ENCODE measurements at regions not wholly inside any gene's neighbourhood (a gene's known extent, or its start where the extent isn't known, plus 50 kb on each side); places are given as distances from the start of the nearest gene placed in this dataset.
"Not testable (repeated sequence)": the region's sequence is repeated elsewhere in the genome, so short reads cannot be mapped to it uniquely, and the experiment has no call there.

DNA sequence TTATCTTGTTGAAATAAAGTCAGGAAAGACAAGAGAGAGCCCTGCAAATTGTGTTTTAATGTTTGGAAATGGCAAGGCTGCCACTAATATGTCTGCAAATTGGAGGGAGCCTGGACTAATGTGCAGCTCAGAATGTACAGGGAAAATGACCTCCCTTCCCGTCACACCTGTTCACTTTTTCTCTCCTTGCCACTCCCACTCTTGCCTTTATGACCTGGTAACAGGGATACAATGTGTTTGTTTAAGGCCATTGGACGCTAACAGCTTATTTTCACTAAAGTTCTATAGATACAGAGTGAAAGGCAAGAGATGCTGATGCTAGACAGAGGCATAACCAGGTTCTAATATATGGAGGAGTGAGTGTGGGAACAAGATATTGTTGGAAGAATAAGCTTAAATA, 203.9 kb downstream of the RAB38 start:
- DNase-seq (ENCODE audit: low read depth in 2 of 2), result no peak

DNA sequence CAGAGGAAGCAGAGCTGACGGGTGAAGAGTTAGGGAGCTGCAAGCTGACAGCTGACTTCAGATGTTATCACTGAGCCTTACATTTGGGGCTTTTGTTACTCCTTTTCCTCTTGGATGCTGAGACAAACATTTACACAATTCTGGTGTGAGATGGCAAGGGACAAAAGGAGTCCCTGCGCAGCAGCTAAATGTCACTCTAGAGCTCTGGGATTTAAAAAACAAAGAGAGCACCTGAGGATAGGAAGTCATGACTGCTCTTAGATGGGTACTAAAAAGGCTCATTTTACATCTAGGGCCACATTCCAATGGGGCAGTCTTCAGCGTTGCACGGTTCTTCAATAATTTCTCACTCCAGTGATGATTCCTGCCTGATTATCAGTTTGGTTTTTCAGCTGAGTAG, 204.5 kb downstream of the RAB38 start:
- no peak for DNase-seq (ENCODE audit: low read depth in 2 of 2)

DNA sequence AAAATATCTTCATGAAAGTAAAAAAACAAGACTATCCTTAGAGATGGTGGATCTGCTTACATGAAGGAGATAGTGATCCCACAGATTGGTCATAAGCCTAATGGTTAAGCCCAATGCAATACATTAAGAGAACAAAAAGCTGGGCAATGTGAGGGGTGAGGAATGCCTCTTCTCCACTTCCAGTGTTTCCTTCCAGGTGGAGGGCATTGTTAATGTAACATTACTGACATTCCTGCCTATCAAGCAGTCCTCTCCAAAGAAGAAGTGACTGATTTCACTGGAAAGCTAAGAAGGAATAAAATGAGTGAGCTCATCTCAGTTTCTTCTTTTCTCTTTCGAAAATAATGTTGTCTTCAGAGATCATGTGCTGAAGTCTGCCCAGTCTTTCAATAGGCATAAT, 207.8 kb downstream of the RAB38 start:
- no peak for DNase-seq (ENCODE audit: low read depth in 2 of 2)

DNA sequence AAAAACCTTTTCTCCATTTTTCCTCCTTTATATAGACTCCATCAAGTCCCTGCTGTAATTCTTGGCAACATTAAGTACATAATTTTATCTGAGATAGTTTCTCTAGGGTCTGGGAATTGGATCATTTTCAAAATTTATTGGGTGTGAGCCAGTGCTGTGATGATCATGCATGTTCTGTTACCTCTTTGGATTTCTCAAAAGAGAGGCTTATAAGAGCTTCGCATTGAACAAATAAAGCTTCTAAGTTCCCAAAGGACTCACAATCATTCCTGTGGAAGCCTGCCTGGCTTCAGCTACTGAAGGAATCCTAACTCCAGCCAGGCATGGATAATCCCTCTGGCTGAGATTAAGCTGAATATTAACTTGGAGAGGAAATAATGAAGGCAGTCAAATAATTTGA, 208.5 kb downstream of the RAB38 start:
- DNase-seq (ENCODE audit: low read depth in 2 of 2), result no peak

DNA sequence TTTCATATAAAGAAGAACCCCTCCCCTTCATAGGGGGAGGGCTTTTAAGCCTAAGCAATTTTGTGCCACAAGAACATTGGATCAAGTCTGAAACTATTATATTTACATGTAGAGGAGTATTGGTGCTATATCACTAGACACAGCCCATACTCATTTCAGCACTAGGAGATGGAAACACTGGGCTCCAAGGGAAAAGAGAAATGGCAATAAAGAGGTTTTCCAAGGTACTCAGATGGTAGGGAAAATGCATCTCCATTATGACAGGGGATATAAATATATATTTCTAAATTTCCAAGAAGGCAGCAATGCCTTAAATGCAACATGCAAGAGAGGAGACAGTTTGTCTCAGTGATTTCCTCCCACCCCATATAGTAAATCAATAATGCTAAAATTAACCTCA, 209.0 kb downstream of the RAB38 start:
- DNase-seq (ENCODE audit: low read depth in 2 of 2), result no peak

DNA sequence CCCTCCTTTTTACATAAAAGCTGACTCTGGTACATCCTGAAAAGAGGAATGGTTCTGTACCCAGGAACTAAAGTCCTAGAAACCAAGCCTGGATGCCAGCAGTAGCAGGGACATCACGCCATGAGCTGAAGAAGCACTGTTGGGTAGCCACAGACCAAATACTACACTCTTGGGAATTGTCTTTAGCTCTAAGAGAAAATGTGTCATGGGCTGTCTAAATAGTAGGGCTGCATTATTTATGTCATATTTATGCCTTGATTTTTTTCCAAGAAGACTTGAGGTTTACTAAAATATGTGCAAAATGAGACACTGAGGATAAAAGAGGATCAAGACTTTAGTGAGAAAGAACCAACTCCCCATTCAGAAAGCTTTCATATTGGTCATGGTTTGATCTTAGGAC, 213.6 kb downstream of the RAB38 start:
- DNase-seq (ENCODE audit: low read depth in 2 of 2), result no peak

DNA sequence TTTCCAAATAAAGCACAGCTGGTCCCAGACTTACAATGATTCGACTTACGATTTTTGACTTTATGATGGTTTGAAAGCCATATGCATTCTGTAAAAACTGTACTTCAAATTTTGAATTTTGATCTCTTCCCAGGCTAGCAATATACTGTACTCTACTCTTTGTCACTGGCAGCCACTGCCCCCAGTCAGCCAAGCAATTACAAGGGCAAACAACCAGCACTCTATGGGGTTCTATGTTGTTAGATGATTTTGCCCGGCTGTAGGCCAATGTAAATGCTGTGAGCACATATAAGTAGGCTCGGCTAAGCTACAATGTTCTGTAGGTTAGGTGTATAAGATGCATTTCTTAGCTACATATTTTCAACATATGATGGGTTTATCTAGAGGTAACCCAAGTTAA, 217.3 kb downstream of the RAB38 start:
- DNase-seq (ENCODE audit: low read depth in 2 of 2), result no peak

DNA sequence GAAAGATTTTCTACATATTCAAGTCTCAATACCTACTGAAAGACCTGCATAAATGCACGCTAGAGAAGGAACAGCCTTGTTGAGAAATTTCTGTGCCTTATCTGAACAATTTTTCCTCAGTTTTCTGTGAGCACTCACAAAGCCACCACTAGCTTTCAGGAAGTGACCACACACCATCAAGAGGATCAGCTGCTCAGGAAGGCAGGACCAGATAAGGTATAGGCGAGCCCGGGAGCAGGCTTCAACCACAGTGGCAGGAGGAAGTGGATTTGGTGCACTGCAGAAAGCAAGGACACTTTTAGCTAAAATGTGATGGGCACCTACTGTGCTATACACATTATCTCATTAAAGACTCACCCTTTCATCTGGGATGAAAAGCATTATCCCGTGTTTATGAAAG, 220.8 kb downstream of the RAB38 start:
- no peak for DNase-seq (ENCODE audit: low read depth in 2 of 2)

DNA sequence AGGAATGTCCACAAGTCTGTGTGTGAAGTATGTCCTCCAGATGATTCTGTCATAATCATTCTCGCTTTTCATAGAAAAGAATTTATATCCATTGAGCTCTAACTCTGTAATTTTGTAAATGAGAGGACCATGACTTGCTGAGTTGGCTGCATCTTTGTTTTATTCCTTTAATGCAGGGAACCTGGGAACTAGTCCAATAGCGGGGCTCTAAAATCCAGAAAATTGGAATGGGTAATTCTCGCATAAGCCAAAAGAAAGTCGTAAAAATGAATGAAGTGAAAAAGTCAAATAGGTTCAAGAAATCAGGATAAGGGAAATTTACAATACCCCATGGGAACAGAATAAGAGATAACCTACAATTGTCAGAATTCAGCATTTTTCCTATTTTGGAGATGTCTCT, 232.5 kb downstream of the RAB38 start:
- no peak for DNase-seq (ENCODE audit: low read depth in 2 of 2)

DNA sequence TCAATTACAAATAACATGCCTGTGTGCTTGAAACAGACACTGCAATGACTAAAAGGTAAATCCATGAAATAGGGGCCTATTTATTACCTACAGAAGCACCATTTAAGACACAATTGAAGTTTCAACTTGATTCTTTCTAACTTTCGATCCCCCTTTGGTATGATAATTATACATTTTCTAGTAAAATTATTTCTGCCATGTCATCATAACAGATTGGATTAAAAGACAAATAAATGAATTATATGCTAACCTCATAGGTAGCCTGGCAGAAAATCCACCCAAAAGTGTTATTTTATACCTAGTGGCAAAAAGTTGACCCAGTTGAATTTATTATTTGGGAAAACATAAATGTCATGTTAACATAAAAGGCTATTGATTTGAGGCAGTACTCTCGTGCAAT, 241.1 kb downstream of the RAB38 start:
- DNase-seq (ENCODE audit: low read depth in 2 of 2), result no peak

DNA sequence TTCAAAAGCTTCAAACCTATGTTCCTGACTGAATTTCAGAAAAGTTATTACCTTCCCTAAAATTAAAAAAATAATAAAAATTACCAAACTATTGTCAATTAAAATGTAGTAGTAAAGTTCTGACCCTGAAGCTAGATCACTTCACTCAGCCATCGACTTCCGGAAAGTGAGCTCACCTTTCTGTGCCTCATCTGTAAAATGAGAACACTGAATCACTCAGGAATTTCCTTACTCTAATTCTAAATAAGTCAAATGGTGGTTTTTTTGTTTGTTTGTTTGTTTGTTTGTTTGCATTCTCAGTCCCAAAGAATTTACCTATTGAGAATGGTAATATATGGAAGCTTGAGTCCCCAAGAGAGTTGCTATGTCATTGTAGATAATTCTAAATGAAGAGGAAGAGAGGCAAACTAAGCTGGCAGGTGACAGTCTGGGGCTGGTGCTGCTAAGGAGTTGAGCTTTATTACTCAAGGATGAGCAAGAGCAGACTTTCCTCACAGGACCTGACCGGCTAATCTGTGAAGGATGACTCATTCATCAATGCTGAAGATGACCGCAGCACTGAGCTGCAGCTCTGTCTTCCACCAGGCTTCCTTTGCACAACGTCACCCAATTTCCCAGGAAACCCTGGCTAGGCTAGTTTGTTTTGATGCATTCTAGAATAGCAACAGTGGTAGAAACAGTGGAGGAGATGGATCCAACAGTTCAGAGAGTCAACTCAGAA, 248.8 kb downstream of the RAB38 start:
- no peak for DNase-seq (ENCODE audit: low read depth in 2 of 2)

DNA sequence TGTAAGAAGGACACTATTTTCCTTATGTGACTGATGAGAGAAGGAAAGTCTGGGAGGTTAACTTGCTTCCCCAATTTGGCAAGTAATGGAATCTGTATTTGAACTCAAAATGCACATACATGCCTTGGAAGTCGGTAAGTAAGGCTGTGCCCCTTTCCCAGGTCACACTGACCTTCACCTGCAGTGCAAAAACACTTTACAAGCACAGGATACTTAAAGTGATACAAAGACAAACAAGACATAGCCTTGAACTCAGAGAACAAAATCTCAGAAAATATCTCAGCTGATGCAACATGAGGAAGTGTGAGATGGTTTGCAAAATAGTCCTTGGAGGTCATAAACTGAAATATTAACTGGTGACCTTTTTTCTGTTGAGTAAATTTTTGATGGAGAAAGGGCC, 251.1 kb downstream of the RAB38 start:
- DNase-seq (ENCODE audit: low read depth in 2 of 2), result no peak

DNA sequence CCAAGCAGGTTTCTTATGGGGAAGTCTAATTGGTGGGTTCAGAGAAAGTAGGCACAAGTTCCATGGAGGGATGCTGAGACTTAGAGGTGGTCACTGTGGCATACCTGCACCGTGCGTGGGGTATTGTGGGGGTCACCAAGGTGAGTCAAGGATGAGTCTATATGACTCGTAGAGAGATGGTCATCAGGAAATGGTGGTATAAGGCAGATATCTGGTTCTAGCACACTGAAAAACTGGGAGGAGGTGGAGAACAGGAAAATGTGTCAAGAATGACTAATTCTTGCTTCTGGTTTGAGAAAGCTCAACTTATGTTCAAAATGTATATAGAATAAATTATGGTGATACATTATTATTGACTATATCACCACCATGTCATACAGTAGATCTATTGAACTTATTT, 258.1 kb downstream of the RAB38 start:
- DNase-seq (ENCODE audit: low read depth in 2 of 2), result no peak

DNA sequence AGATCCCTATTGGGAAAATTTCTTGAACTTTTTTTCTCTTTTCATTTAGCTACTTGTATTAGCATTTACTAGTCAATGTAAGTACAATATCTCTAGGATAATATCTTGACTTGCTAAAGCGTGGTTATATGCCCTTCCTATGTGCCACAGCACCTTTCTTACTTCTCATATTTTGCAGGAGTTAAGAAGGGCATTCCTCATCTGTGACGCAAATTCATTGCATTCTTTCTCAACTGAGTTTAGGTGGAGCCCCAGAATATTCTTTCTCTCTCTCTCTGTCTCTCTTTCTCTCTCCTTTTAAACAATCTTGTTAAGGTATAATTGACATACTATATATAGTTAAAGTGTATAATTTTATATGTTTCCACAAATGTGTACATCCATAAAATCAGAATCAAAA, 266.1 kb downstream of the RAB38 start:
- DNase-seq (ENCODE audit: low read depth in 2 of 2), result no peak

DNA sequence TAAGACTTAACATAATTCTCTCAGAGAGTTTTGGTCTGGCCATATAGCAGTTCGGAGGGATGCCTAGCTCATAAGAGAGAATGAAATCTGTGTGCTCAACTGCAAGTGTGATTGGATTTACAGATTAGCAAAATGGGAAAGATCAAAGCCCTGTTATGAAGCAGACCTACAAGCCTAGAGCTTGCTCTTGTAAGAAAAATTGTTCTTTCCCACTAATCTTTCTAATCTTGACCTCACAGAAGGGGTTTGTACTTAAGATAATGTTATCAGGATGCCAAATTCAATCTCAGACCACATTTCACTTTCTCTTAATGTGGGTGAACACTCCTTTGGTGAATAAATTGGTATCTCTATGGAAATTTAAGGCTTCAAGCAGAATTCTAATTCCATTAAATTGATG, 267.2 kb downstream of the RAB38 start:
- no peak for DNase-seq (ENCODE audit: low read depth in 2 of 2)

DNA sequence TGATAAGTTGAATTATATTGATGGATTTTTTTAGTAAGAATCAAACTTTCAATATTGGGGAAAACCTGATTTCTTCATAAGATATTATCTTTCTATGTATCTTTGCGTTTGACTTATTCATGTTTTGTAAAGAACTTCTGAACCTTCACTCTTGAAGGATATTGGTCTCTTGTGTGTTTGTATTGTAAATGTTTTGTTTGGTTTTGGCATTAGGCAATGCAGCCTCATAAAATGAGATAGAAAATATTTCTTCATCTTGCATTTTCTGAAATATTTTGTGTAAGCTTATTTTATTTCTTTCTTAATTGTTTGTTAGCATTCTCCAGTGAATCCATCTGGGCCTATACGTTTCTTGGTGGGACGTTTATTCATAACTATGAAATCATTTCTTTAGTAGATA, 271.9 kb downstream of the RAB38 start:
- DNase-seq (ENCODE audit: low read depth in 2 of 2), result no peak

DNA sequence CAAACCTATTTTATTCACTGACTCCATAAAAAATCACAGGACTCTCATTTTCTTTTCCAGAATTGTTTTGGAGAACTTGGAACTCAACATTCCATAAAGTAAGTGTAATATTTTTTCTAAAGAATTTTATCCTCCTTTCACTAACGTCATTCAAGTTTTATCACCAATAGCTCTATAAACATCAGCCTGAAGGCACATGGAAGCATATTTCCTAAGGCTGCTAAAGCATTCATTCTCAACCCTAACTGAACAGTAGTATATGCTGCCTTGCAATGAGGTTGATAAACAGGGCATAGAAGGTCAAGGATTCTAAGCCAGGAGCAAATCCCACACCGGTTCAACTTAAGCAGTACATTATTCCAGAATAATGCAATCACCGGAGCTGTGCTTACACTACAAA, 273.9 kb downstream of the RAB38 start:
- no peak for DNase-seq (ENCODE audit: low read depth in 2 of 2)

DNA sequence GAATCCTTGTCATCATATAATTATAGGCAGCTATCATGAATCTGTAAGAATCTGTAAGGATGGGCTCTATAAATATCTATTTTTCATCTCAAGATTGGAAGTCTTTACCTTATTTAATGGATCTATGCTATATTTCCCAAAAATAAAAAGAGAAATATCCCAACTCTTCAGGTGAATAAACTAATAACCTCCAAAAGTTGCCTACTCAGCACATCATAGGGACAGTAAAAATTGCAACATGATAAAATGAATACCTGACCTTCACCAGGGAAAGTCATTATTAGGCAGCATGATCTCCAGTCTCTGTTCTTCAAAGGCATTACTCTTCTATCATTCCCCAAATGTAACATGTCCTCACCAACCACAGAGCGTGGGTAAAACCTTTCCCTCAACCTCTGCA, 277.3 kb downstream of the RAB38 start:
- no peak for DNase-seq (ENCODE audit: low read depth in 2 of 2)

DNA sequence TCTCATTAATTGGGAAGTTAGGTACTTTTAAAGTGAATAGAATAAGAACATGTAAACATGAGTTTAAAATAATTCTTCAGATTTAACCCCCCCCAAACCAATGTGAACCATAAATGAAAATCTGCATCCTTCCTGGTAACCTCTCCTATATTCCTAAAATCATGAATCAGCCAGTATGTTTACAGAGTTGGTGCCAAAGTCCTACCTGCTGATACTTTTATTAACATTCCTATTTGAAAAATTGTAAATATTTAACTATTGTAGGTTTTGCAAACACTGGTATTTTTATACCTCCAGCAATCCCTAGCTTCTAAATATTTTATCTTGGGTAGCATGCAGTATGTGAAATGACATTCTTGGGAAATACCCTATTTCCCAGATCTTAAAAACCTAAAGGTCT, 278.2 kb downstream of the RAB38 start:
- no peak for DNase-seq (ENCODE audit: low read depth in 2 of 2)

DNA sequence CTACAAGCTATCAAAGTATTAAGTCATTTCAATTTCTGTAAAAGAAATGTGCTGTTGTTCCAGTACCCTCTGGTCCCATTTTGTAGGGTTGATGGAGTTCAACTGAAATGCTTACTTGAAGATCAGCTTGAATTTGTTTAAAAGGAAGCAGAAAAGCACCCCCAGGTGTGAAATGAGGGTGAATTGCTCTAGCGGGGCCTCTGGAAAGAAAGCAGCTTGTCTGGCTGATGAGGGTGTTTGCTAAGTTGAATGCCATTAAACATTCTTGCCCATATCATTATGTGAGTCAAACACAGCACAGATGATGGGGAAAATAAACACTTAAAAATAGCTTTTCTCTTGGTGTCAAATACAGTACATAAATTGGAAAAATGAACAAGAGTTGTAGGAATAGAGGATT, 280.3 kb downstream of the RAB38 start:
- no peak for DNase-seq (ENCODE audit: low read depth in 2 of 2)

DNA sequence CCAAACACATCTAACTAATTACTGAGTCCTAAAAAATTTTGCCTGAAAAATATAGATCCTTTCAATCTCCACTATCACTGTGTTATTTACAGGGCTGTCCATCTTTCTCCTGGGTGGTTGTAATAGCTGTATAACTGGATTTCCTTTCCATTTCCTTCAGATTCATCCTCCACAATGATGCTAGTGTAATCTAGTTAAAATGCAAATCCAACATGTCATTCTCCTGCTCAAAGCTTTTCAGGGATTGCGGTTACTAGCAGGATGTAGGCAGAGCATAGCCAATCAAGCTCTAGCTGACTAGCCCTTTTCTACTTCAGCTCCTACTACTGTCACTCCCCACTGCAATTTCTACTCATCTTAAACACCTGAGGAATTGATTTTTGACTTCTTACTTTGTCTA, 283.0 kb downstream of the RAB38 start:
- DNase-seq (ENCODE audit: low read depth in 2 of 2), result no peak

DNA sequence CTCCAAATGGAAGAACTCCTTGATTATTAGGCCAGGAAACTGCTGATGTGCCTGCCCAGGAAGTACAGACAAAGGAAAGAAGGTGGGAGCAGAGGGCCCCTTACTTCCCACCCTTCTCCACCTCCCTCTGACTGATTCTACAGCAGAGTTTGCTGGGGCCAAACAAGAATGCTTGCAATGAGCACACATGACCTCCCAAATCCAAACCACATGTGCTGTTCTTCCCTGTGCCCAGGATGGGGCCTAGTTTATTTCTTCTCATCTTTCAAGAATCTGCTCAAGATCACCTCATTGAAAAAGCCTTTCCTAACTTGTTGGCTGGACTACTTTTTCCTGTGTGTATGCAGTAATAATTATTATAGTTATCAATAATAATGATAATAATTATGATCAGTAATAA, 286.1 kb downstream of the RAB38 start:
- no peak for DNase-seq (ENCODE audit: low read depth in 2 of 2)

DNA sequence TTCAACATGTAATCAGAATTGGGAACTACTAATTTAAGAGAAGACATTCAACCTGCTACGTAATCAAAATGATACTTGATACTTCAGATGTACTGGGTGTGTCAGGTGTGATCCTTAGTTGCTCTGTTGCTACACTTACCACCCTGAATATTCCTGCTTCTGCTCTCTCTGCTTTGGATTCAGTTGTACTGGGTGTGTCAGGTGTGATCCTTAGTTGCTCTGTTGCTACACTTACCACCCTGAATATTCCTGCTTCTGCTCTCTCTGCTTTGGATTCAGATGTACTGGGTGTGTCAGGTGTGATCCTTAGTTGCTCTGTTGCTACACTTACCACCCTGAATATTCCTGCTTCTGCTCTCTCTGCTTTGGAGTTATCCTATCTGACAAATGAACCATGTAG, 290.2 kb downstream of the RAB38 start:
- not testable (repeated sequence) for DNase-seq (ENCODE audit: low read depth in 2 of 2)

DNA sequence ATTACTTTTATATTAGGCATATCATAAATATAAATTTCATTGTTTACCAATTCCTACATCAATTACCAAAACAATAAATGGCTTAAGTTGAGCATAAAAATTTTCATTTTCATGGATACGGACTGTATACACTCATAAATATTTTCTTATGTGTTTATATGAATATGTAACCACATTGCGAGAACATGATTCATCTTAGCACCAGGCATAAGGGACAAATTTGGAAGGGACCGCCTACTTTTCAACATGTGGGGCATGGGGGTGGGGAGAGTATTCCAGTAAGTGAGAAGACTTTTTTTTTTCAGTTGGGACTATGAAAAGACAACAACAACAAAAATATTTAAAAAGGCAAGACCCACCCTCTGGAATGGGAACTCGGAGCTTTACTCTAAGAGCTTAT, 296.1 kb downstream of the RAB38 start:
- no peak for DNase-seq (ENCODE audit: low read depth in 2 of 2)
